ENCODE measurements at regions not wholly inside any gene's neighbourhood (a gene's known extent, or its start where the extent isn't known, plus 50 kb on each side); places are given as distances from the start of the nearest gene placed in this dataset.

GRCh38 chr1:58287894-58288623 lies 258.5 kb downstream of the OMA1 start:
- H3K36me3 ChIP-seq (ENCODE audit: insufficient read depth, low read length) = no peaks in the 10 kb centered on the region

DNA sequence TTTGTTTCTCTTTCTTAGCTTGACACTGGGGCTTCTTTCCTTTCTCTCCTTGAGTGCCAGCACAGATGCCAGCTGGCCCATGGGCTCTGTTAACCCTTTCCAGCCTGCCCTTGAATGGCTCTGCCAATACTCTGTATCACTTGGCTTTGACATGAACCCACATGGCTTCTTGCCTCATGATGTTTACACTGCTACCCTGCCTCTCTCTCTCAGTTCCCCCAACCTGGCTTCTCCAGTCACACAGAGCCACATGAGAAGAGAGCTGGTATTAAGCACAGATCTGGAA lies 262.4 kb downstream of the OMA1 start:
- no peaks in the 10 kb centered on the region for H3K36me3 ChIP-seq (ENCODE audit: insufficient read depth, low read length)
- no peak overlapping the region for H2AFZ ChIP-seq (ENCODE audit: low read length, unreplicated experiment)
- H3K27ac ChIP-seq (ENCODE audit: low read depth, low read length) = no peak overlapping the region
- no peaks in the 10 kb centered on the region for H3K79me2 ChIP-seq (ENCODE audit: control insufficient read depth, insufficient read depth, low read length, unreplicated experiment)
- H3K4me1 ChIP-seq (ENCODE audit: control insufficient read depth, insufficient read depth, low read length, unreplicated experiment) = no peaks in the 10 kb centered on the region
- H3K27me3 ChIP-seq (ENCODE audit: insufficient read depth, low read length) = no peaks in the 10 kb centered on the region
- H3K4me3 ChIP-seq (ENCODE audit: low read depth, low read length) = no peak overlapping the region

More at GRCh38 chr1:58287894-58288623, 258.5 kb downstream of the OMA1 start:
- Histone ChIP-seq H3K4me1 (ENCODE audit: control insufficient read depth, insufficient read depth, low read length, unreplicated experiment) (no peaks in the 10 kb centered on the region), H3K79me2 (ENCODE audit: control insufficient read depth, insufficient read depth, low read length, unreplicated experiment) (no peaks in the 10 kb centered on the region), H3K27ac (ENCODE audit: low read depth, low read length) (no peak overlapping the region), H2AFZ (ENCODE audit: low read length, unreplicated experiment) (no peak overlapping the region), H3K4me3 (ENCODE audit: low read depth, low read length) (no peak overlapping the region), H3K27me3 (ENCODE audit: insufficient read depth, low read length) (no peaks in the 10 kb centered on the region)

- no peak overlapping the region for H3K27ac ChIP-seq (ENCODE audit: low read depth, low read length)
- no peaks in the 10 kb centered on the region for H3K36me3 ChIP-seq (ENCODE audit: insufficient read depth, low read length)
- H2AFZ ChIP-seq (ENCODE audit: low read length, unreplicated experiment) = no peak overlapping the region
- H3K79me2 ChIP-seq (ENCODE audit: control insufficient read depth, insufficient read depth, low read length, unreplicated experiment) = no peaks in the 10 kb centered on the region
- H3K4me3 ChIP-seq (ENCODE audit: low read depth, low read length) = no peak overlapping the region
- H3K27me3 ChIP-seq (ENCODE audit: insufficient read depth, low read length) = no peaks in the 10 kb centered on the region
- H3K4me1 ChIP-seq (ENCODE audit: control insufficient read depth, insufficient read depth, low read length, unreplicated experiment) = no peaks in the 10 kb centered on the region
Measured at GRCh38 chr1:58283388-58284224, 262.9 kb downstream of the OMA1 start.

DNA sequence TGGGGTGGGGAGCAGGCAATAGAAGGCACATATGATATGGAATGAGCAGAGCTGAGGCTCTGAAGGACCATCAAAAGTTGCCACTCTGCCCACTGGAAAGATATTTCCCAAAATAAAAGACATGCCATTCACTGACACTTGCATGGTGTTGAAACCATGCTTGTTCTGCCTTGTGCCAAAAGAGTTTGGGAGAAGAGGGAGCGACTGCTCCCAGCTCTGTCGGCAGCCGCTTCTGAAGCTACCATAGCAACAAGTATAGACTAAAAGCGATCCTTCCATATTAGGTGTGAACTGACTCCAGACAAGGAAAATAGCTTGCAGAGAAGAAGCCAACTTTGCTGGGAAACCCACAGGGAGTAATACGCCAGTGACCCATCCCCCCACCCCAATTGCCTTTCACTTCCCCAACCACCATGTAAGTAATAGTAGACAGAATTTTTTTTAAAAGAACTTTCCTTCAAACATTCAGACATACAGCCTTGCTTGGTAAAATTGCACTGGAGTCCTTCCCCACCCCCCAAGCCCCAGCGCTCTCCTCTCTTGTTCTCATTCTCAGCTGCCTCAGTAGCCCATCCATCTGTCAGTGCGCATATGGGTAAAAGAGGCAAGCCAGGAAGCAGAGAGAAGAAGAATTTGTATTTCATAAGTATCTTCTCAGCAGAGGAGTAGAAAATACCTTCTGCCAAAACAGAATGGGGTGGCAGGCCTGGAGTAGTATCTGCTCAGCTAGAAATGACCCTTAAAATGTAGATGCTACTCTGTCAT lies 263.7 kb downstream of the OMA1 start:
- Histone ChIP-seq H3K79me2 (ENCODE audit: control insufficient read depth, insufficient read depth, low read length, unreplicated experiment) (no peaks in the 10 kb centered on the region), H2AFZ (ENCODE audit: low read length, unreplicated experiment) (no peak overlapping the region), H3K4me3 (ENCODE audit: low read depth, low read length) (no peak overlapping the region), H3K4me1 (ENCODE audit: control insufficient read depth, insufficient read depth, low read length, unreplicated experiment) (no peaks in the 10 kb centered on the region), H3K27ac (ENCODE audit: low read depth, low read length) (no peak overlapping the region), H3K36me3 (ENCODE audit: insufficient read depth, low read length) (no peaks in the 10 kb centered on the region), H3K27me3 (ENCODE audit: insufficient read depth, low read length) (no peaks in the 10 kb centered on the region)

DNA sequence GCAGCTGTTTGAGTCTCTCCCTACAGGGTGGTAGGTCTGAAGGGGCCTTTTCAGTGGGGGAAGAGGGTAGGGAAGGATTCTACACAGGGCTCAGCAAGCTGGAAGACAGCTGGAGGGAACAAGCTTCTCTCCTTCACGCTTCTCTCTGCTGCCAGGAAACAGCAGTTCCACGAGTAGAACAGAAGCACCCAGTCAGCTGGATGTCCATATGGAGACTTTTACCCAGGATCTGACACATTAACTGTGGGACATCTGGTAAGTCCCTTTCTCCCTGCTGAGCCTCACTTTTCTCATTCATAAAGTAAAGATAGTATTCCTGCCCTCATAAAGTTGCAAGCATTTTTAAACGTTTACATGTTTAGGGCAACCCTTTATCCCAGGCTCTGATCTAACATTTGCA lies 280.3 kb downstream of the OMA1 start:
- Histone ChIP-seq H3K4me1 (ENCODE audit: control insufficient read depth, insufficient read depth, low read length, unreplicated experiment) (no peaks in the 10 kb centered on the region), H3K79me2 (ENCODE audit: control insufficient read depth, insufficient read depth, low read length, unreplicated experiment) (no peaks in the 10 kb centered on the region), H3K27ac (ENCODE audit: low read depth, low read length) (no peak overlapping the region), H3K27me3 (ENCODE audit: insufficient read depth, low read length) (no peaks in the 10 kb centered on the region), H2AFZ (ENCODE audit: low read length, unreplicated experiment) (no peak overlapping the region), H3K36me3 (ENCODE audit: insufficient read depth, low read length) (no peaks in the 10 kb centered on the region), H3K4me3 (ENCODE audit: low read depth, low read length) (no peak overlapping the region)

DNA sequence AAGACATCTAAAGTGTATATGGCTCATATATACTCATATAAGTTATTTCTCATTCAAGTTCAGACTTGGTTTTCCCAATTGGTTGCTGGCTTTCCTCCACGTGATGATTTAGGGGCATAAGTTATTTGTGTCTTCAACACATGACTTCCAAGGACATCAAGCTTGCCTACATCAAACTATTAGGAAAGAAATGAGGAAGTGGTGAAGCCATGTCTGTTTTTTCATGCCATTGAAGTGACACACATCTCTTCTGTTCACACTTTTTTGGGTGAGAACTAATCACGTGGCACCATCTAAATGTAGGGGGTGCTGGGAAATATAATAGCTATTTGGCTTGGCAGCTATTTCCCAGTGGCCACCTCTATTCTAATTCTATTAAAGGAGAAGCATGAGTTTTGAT lies 282.1 kb downstream of the OMA1 start:
- Histone ChIP-seq H3K36me3 (ENCODE audit: insufficient read depth, low read length) (no peaks in the 10 kb centered on the region), H3K4me3 (ENCODE audit: low read depth, low read length) (no peak overlapping the region), H3K27ac (ENCODE audit: low read depth, low read length) (no peak overlapping the region), H3K79me2 (ENCODE audit: control insufficient read depth, insufficient read depth, low read length, unreplicated experiment) (no peaks in the 10 kb centered on the region), H3K4me1 (ENCODE audit: control insufficient read depth, insufficient read depth, low read length, unreplicated experiment) (no peaks in the 10 kb centered on the region), H3K27me3 (ENCODE audit: insufficient read depth, low read length) (no peaks in the 10 kb centered on the region), H2AFZ (ENCODE audit: low read length, unreplicated experiment) (no peak overlapping the region)

GRCh38 chr1:58262702-58263101 lies 283.8 kb downstream of the OMA1 start:
- Histone ChIP-seq H2AFZ (ENCODE audit: low read length, unreplicated experiment) (no peak overlapping the region), H3K27ac (ENCODE audit: low read depth, low read length) (no peak overlapping the region), H3K4me1 (ENCODE audit: control insufficient read depth, insufficient read depth, low read length, unreplicated experiment) (no peaks in the 10 kb centered on the region)

DNA sequence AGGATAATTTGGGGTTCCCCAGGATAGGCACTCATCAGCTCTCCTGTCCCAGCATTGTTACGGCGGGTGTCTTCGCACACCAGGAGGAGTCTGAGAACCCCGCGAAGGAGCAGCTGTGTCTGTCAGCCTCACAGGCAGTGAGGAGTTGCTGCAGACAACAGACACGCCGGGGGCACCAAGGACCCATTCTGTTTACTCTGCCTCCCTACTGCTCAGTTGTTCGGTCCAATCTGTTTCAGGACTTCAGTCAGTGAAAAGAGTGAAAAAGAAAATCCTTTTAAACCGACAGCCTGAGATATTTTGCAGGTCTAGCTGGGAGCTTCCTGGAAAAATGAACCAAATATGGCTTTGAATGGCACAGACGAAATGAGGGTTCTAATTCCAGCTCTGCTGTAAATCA lies 288.4 kb downstream of the OMA1 start:
- no peaks in the 10 kb centered on the region for H3K4me1 ChIP-seq (ENCODE audit: control insufficient read depth, insufficient read depth, low read length, unreplicated experiment)
- H3K27ac ChIP-seq (ENCODE audit: low read depth, low read length) = no peak overlapping the region
- H3K27me3 ChIP-seq (ENCODE audit: insufficient read depth, low read length) = no peaks in the 10 kb centered on the region
- no peak overlapping the region for H2AFZ ChIP-seq (ENCODE audit: low read length, unreplicated experiment)
- H3K36me3 ChIP-seq (ENCODE audit: insufficient read depth, low read length) = no peaks in the 10 kb centered on the region
- H3K79me2 ChIP-seq (ENCODE audit: control insufficient read depth, insufficient read depth, low read length, unreplicated experiment) = no peaks in the 10 kb centered on the region
- no peak overlapping the region for H3K4me3 ChIP-seq (ENCODE audit: low read depth, low read length)

More at GRCh38 chr1:58262702-58263101, 283.8 kb downstream of the OMA1 start:
- H3K4me3 ChIP-seq (ENCODE audit: low read depth, low read length) = no peak overlapping the region
- no peaks in the 10 kb centered on the region for H3K27me3 ChIP-seq (ENCODE audit: insufficient read depth, low read length)
- no peaks in the 10 kb centered on the region for H3K79me2 ChIP-seq (ENCODE audit: control insufficient read depth, insufficient read depth, low read length, unreplicated experiment)
- no peaks in the 10 kb centered on the region for H3K36me3 ChIP-seq (ENCODE audit: insufficient read depth, low read length)

DNA sequence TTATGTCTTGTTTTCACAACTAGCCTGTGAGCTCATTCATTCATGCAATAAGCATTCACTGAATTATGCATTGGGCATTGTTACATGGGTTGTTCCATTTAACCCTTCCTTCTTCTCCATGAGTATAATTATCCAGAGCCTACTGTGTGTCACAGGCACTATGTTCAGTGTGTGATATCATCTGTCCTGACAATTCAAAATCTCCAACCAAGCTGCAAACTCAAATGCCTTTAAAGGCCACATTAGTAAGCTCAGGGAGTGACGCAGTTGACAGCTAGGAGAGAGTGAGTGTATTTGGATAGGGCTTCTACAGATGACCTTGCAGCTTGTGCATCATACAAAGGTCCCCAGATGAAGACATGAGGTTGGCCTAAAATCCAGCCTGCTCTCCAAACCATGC lies 289.5 kb downstream of the OMA1 start:
- H3K27me3 ChIP-seq (ENCODE audit: insufficient read depth, low read length) = peaks cover 9% of the 10 kb centered on the region; the same call in 1 of the 2 replicates
- H2AFZ ChIP-seq (ENCODE audit: low read length, unreplicated experiment) = no peak overlapping the region
- H3K27ac ChIP-seq (ENCODE audit: low read depth, low read length) = no peak overlapping the region
- no peaks in the 10 kb centered on the region for H3K4me1 ChIP-seq (ENCODE audit: control insufficient read depth, insufficient read depth, low read length, unreplicated experiment)
- H3K4me3 ChIP-seq (ENCODE audit: low read depth, low read length) = no peak overlapping the region
- no peaks in the 10 kb centered on the region for H3K36me3 ChIP-seq (ENCODE audit: insufficient read depth, low read length)
- H3K79me2 ChIP-seq (ENCODE audit: control insufficient read depth, insufficient read depth, low read length, unreplicated experiment) = no peaks in the 10 kb centered on the region

DNA sequence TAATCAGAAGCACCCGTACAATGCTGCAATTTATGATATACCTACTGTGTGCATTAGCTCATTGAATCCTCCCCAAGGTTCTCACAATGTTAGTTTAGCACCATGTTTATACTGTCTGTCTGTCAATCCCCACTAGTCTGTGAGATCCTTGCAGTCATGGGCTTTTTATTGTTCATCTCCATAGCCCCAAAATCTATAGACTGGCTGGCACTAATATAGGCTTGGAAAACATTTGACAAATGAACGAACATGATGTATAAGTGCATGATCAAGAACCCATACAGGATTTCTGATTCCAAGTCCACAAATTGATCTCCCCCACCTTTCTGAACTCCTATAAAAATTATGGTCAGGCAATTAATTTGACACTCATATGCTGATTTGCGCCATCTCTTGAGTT lies 290.0 kb downstream of the OMA1 start:
- H2AFZ ChIP-seq (ENCODE audit: low read length, unreplicated experiment) = no peak overlapping the region
- no peaks in the 10 kb centered on the region for H3K79me2 ChIP-seq (ENCODE audit: control insufficient read depth, insufficient read depth, low read length, unreplicated experiment)
- H3K4me3 ChIP-seq (ENCODE audit: low read depth, low read length) = no peak overlapping the region
- H3K36me3 ChIP-seq (ENCODE audit: insufficient read depth, low read length) = no peaks in the 10 kb centered on the region
- H3K4me1 ChIP-seq (ENCODE audit: control insufficient read depth, insufficient read depth, low read length, unreplicated experiment) = no peaks in the 10 kb centered on the region
- peaks cover 10% of the 10 kb centered on the region; the same call in 1 of the 2 replicates for H3K27me3 ChIP-seq (ENCODE audit: insufficient read depth, low read length)
- no peak overlapping the region for H3K27ac ChIP-seq (ENCODE audit: low read depth, low read length)

All from ACC112 (cell line).